Trophoblast cell (in vitro differentiated cells and primary cell): ENCODE measurements at regions not wholly inside any gene's neighbourhood (a gene's known extent, or its start where the extent isn't known, plus 50 kb on each side); places are given as distances from the start of the nearest gene placed in this dataset.
"Not testable (repeated sequence)": the region's sequence is repeated elsewhere in the genome, so short reads cannot be mapped to it uniquely, and the experiment has no call there.

Source experiments
- DNase-seq, 2 donors: peaks; one replicate each; pipeline ENCODE4 v3.0.0-alpha.2; 2016
- H2AFZ ChIP-seq: 2 replicates; pipeline ENCODE4 v1.6.1; 2013; ENCODE audit warnings: low read length, moderate library complexity, mild to moderate bottlenecking; ENCODE audit not compliant: insufficient read depth, poor library complexity
- H2AK5ac ChIP-seq: 2 replicates; pipeline ENCODE4 v1.6.1; 2013; ENCODE audit warnings: mild to moderate bottlenecking, low read length
- H2BK120ac ChIP-seq: 2 replicates; pipeline ENCODE4 v1.6.1; 2013; ENCODE audit warnings: low read length, mild to moderate bottlenecking, moderate library complexity; ENCODE audit not compliant: insufficient read depth, poor library complexity
- H2BK12ac ChIP-seq: 2 replicates; pipeline ENCODE4 v1.6.1; 2013; ENCODE audit warnings: mild to moderate bottlenecking, low read length, moderate library complexity
- H2BK5ac ChIP-seq: 2 replicates; pipeline ENCODE4 v1.6.1; 2013; ENCODE audit warnings: low read length, low read depth, moderate library complexity, mild to moderate bottlenecking; ENCODE audit not compliant: poor library complexity
- H3K14ac ChIP-seq: 2 replicates; pipeline ENCODE4 v1.6.1; 2013; ENCODE audit warnings: mild to moderate bottlenecking, low read length
- H3K18ac ChIP-seq: 2 replicates; pipeline ENCODE4 v1.6.1; 2013; ENCODE audit warnings: mild to moderate bottlenecking, low read length
- H3K23ac ChIP-seq: 2 replicates; pipeline ENCODE4 v1.6.1; 2013; ENCODE audit warnings: low read length
- H3K27ac ChIP-seq: 2 replicates; pipeline ENCODE4 v1.5.1; 2013; ENCODE audit warnings: low read depth, mild to moderate bottlenecking, inconsistent platforms, low read length, moderate library complexity
- H3K27me3 ChIP-seq: 2 replicates; pipeline ENCODE4 v1.6.1; 2013; ENCODE audit warnings: inconsistent platforms, mild to moderate bottlenecking, low read length, moderate library complexity; ENCODE audit not compliant: insufficient read depth
- H3K36me3 ChIP-seq, 2 experiments: 1 replicate in 1 of 2; 2 replicates in 1 of 2; pipeline ENCODE4 v1.6.1; 2013; ENCODE audit warnings: low read length in 2 of 2, mild to moderate bottlenecking in 2 of 2, moderate library complexity in 1 of 2; ENCODE audit not compliant: insufficient read depth in 2 of 2, control insufficient read depth in 1 of 2
- H3K4ac ChIP-seq: 2 replicates; pipeline ENCODE4 v1.6.1; 2013; ENCODE audit warnings: low read depth, mild to moderate bottlenecking, low read length, moderate library complexity
- H3K4me1 ChIP-seq, 2 experiments: 1 replicate in 1 of 2; 2 replicates in 1 of 2; pipeline ENCODE4 v1.6.1; 2013; ENCODE audit warnings: low read length in 2 of 2, mild to moderate bottlenecking in 2 of 2, moderate library complexity in 1 of 2; ENCODE audit not compliant: insufficient read depth in 2 of 2, control insufficient read depth in 1 of 2
- H3K4me2 ChIP-seq: 2 replicates; pipeline ENCODE4 v1.6.1; 2013; ENCODE audit warnings: inconsistent platforms, mild to moderate bottlenecking, low read length, moderate library complexity
- H3K4me3 ChIP-seq: 2 replicates; pipeline ENCODE4 v1.5.1; 2013; ENCODE audit warnings: mild to moderate bottlenecking, low read depth, low read length, inconsistent platforms
- H3K79me1 ChIP-seq: one replicate; pipeline ENCODE4 v1.6.1; 2013; ENCODE audit warnings: low read length
- H3K79me2 ChIP-seq: 2 replicates; pipeline ENCODE4 v1.6.1; 2013; ENCODE audit warnings: low read length, mild to moderate bottlenecking; ENCODE audit not compliant: control insufficient read depth, insufficient read depth, poor library complexity
- H3K9ac ChIP-seq: 2 replicates; pipeline ENCODE4 v1.6.1; 2013; ENCODE audit warnings: mild to moderate bottlenecking, low read length
- H3K9me3 ChIP-seq: 2 replicates; pipeline ENCODE4 v1.6.1; 2013; ENCODE audit warnings: low read depth, mild to moderate bottlenecking, control low read depth, inconsistent platforms, low read length; ENCODE audit not compliant: insufficient read depth
- H4K12ac ChIP-seq: 2 replicates; pipeline ENCODE4 v1.6.1; 2013; ENCODE audit warnings: low read depth, mild to moderate bottlenecking, low read length, moderate library complexity
- H4K8ac ChIP-seq: 2 replicates; pipeline ENCODE4 v1.6.1; 2013; ENCODE audit warnings: low read depth, mild to moderate bottlenecking, low read length, moderate library complexity
- H4K91ac ChIP-seq: one replicate; pipeline ENCODE4 v1.6.1; 2013; ENCODE audit warnings: low read depth, mild to moderate bottlenecking, low read length, moderate library complexity
- WGBS: extraction: QIAGEN DNeasy Blood & Tissue Kit; methylation state at CpG from one replicate; pipeline ENCODE4 v1.1.7; 2013; ENCODE audit warnings: missing lambda C conversion rate; ENCODE audit not compliant: insufficient read length, insufficient coverage; ENCODE audit errors: extremely low coverage; 5-methylcytosine and 5-hydroxymethylcytosine counted together

- H2AK5ac ChIP-seq, result no peak overlapping the region
- H3K4me1 ChIP-seq, result no peaks in the 10 kb centered on the region
- no peaks in the 10 kb centered on the region for H3K79me2 ChIP-seq
- H3K9me3 ChIP-seq, result no peaks in the 10 kb centered on the region
- H3K27ac ChIP-seq, result no peak overlapping the region
- no peaks in the 10 kb centered on the region for H3K27me3 ChIP-seq
- no peak overlapping the region for H3K9ac ChIP-seq
- H2BK12ac ChIP-seq, result no peak overlapping the region
- no peak overlapping the region for H3K4me3 ChIP-seq
- no peak overlapping the region for H3K14ac ChIP-seq
- H4K8ac ChIP-seq, result no peak overlapping the region
- H2BK5ac ChIP-seq, result no peak overlapping the region
- no peak overlapping the region for H3K4me2 ChIP-seq
- H2AFZ ChIP-seq, result no peak overlapping the region
- H2BK120ac ChIP-seq, result no peak overlapping the region
- H3K4ac ChIP-seq, result no peak overlapping the region
- no peak overlapping the region for H3K23ac ChIP-seq
- H3K18ac ChIP-seq, result no peak overlapping the region
- H4K91ac ChIP-seq, result no peak overlapping the region
- no peaks in the 10 kb centered on the region for H3K36me3 ChIP-seq
- no CpG with 5 or more reads among the region's 3 CpGs for WGBS
- H4K12ac ChIP-seq, result no peak overlapping the region
- H3K79me1 ChIP-seq, result no peaks in the 10 kb centered on the region
- no peak for DNase-seq
Observed at GRCh38 chr1:239091537-239091936, 294.8 kb upstream of the CHRM3 start.

- H3K79me2 ChIP-seq, result no peaks in the 10 kb centered on the region
- no peak for DNase-seq
- no peak overlapping the region for H2BK12ac ChIP-seq
- H3K14ac ChIP-seq, result no peak overlapping the region
- H2AFZ ChIP-seq, result no peak overlapping the region
- H3K4ac ChIP-seq, result no peak overlapping the region
- H2BK5ac ChIP-seq, result no peak overlapping the region
- H2AK5ac ChIP-seq, result no peak overlapping the region
- H3K79me1 ChIP-seq, result no peaks in the 10 kb centered on the region
- H2BK120ac ChIP-seq, result no peak overlapping the region
- H3K18ac ChIP-seq, result no peak overlapping the region
- H4K12ac ChIP-seq, result no peak overlapping the region
- H3K27ac ChIP-seq, result no peak overlapping the region
- no peaks in the 10 kb centered on the region for H3K9me3 ChIP-seq
- H3K23ac ChIP-seq, result no peak overlapping the region
- no peaks in the 10 kb centered on the region for H3K4me1 ChIP-seq
- no peaks in the 10 kb centered on the region for H3K36me3 ChIP-seq
- H3K4me2 ChIP-seq, result no peak overlapping the region
- H3K9ac ChIP-seq, result no peak overlapping the region
- H4K91ac ChIP-seq, result no peak overlapping the region
- no peaks in the 10 kb centered on the region for H3K27me3 ChIP-seq
- H3K4me3 ChIP-seq, result no peak overlapping the region
- no peak overlapping the region for H4K8ac ChIP-seq
- WGBS, result no CpG with 5 or more reads among the region's 2 CpGs
Observed at GRCh38 chr1:239084459-239085080, 301.8 kb upstream of the CHRM3 start.

- not testable (repeated sequence) for H3K18ac ChIP-seq, H3K9ac ChIP-seq, H2AK5ac ChIP-seq, H4K91ac ChIP-seq, H3K23ac ChIP-seq, H4K8ac ChIP-seq, H3K79me1 ChIP-seq, H2AFZ ChIP-seq, H3K79me2 ChIP-seq, DNase-seq, H3K36me3 ChIP-seq, H2BK5ac ChIP-seq, H3K4me3 ChIP-seq, H3K4ac ChIP-seq, H3K4me1 ChIP-seq, H4K12ac ChIP-seq, H3K27ac ChIP-seq, H3K4me2 ChIP-seq, H3K9me3 ChIP-seq, H3K27me3 ChIP-seq, H2BK120ac ChIP-seq, H2BK12ac ChIP-seq, H3K14ac ChIP-seq
- no CpG with 5 or more reads among the region's 3 CpGs for WGBS
Observed at GRCh38 chr1:239081947-239082346, 304.4 kb upstream of the CHRM3 start.

GRCh38 chr1:239067480-239067879, 318.9 kb upstream of the CHRM3 start:
- no peak overlapping the region for H2BK120ac ChIP-seq
- H3K4me3 ChIP-seq, result no peak overlapping the region
- no peaks in the 10 kb centered on the region for H3K4me1 ChIP-seq
- no peaks in the 10 kb centered on the region for H3K9me3 ChIP-seq
- H3K14ac ChIP-seq, result no peak overlapping the region
- H3K4me2 ChIP-seq, result no peak overlapping the region
- no peak for DNase-seq
- no peak overlapping the region for H3K23ac ChIP-seq
- H4K91ac ChIP-seq, result no peak overlapping the region
- H2AK5ac ChIP-seq, result no peak overlapping the region
- H2BK12ac ChIP-seq, result no peak overlapping the region
- no peaks in the 10 kb centered on the region for H3K27me3 ChIP-seq
- no peaks in the 10 kb centered on the region for H3K36me3 ChIP-seq
- no peaks in the 10 kb centered on the region for H3K79me2 ChIP-seq
- no peaks in the 10 kb centered on the region for H3K79me1 ChIP-seq
- no peak overlapping the region for H4K12ac ChIP-seq
- no peak overlapping the region for H3K9ac ChIP-seq
- no peak overlapping the region for H2AFZ ChIP-seq
- no peak overlapping the region for H3K27ac ChIP-seq
- no peak overlapping the region for H3K4ac ChIP-seq
- H2BK5ac ChIP-seq, result no peak overlapping the region
- no peak overlapping the region for H4K8ac ChIP-seq
- H3K18ac ChIP-seq, result no peak overlapping the region
